H1 (cell line): ENCODE measurements at regions not wholly inside any gene's neighbourhood (a gene's known extent, or its start where the extent isn't known, plus 50 kb on each side); places are given as distances from the start of the nearest gene placed in this dataset.

ENCODE experiments used
- CHD7 ChIP-seq: fragments of 300-600 bp; sonication (generic); IDR thresholded peaks from 2 replicates; pipeline ENCODE4 v1.7.1; 2012; ENCODE audit warnings: low read length, moderate library complexity, mild to moderate bottlenecking, inconsistent platforms; ENCODE audit not compliant: insufficient replicate concordance
- JUN ChIP-seq: IDR thresholded peaks from 2 replicates; pipeline ENCODE4 v1.6.1; 2011; ENCODE audit warnings: low read depth, mild to moderate bottlenecking, improper control_type of control experiment, low read length
- MAFK ChIP-seq: IDR thresholded peaks from 2 replicates; pipeline ENCODE4 v1.6.1; 2012; ENCODE audit warnings: low read depth, mild to moderate bottlenecking, improper control_type of control experiment, low read length
- TAF1 ChIP-seq: IDR thresholded peaks from 2 replicates; pipeline ENCODE4 v1.6.1; 2011; ENCODE audit warnings: mild to moderate bottlenecking, low read depth, low read length

DNA sequence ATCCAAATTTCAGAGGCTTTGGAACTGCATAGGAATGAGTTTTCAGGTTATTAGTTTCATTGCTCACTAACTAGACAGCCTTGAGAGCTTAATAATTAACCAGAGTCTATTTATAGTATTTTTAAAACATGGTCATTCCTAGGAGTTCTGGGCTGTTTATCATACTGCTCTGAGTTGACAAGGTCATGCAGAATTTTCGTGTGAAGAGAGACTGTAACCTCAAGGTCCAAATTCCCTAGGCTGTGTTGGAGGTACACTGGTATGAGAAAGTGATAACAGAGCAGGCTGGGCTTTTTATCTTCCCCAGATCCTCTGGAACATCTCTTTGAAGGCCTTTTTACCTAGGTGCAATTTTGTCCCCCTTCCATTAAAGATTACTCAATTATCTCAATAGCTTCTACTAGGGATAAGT is 736.3 kb downstream of the LTN1 start (continued):
- TF ChIP-seq CHD7 (no peak), TAF1 (no peak), JUN (no peak), MAFK (no peak)
